Endothelial cell of umbilical vein (primary cell): ENCODE measurements at regions not wholly inside any gene's neighbourhood (a gene's known extent, or its start where the extent isn't known, plus 50 kb on each side); places are given as distances from the start of the nearest gene placed in this dataset.
"Not testable (repeated sequence)": the region's sequence is repeated elsewhere in the genome, so short reads cannot be mapped to it uniquely, and the experiment has no call there.

Experiments used
- BruUV-seq: library from RNA; stranded (reverse); fragments of 400-500 nt; replicated peaks from 2 replicates; lab custom pipeline; 2021; lab: Mats Ljungman, UMichigan
- CTCF ChIA-PET: fragments of 300-600, 350-600 bp; sonication (Branson Sonifier 250); formaldehyde crosslinking; loops from one replicate; lab custom pipeline; 2021; ENCODE audit warnings: antibody characterized with exemption, inconsistent platforms; lab: Charles Lee
- POLR2A ChIA-PET: fragments of 300-600, 350-600 bp; sonication (Branson Sonifier 250); formaldehyde crosslinking; loops from one replicate; lab custom pipeline; 2021; ENCODE audit warnings: antibody characterized with exemption, inconsistent platforms; lab: Charles Lee
- DNase-seq: peaks from one replicate; pipeline ENCODE4 v3.0.0-alpha.2; 2011; ENCODE audit warnings: low read depth, low spot score
- FAIRE-seq: peaks from 2 replicates; lab custom pipeline; 2011; peaks lifted over from hg19 to GRCh38; lab: Jason Lieb, UNC
- H2AFZ ChIP-seq: 2 replicates; pipeline ENCODE4 v1.6.0; 2012; ENCODE audit warnings: low read depth, low read length, control low read depth, inconsistent platforms
- H3K27ac ChIP-seq: 2 replicates; pipeline ENCODE4 v1.5.1; 2011; ENCODE audit warnings: low read depth, mild to moderate bottlenecking, control low read depth, low read length, moderate library complexity; ENCODE audit not compliant: insufficient read depth
- H3K27me3 ChIP-seq, 2 experiments: 2 replicates each; pipeline versions ENCODE4 v1.6.0 to v1.6.1; 2011; ENCODE audit warnings: low read length in 2 of 2, mixed read lengths in 1 of 2; ENCODE audit not compliant: control insufficient read depth in 2 of 2, insufficient read depth in 2 of 2
- H3K36me3 ChIP-seq, 2 experiments: 2 replicates in 1 of 2; 3 replicates in 1 of 2; pipeline ENCODE4 v1.5.1; 2011; ENCODE audit warnings: low read length in 2 of 2, mild to moderate bottlenecking in 1 of 2, moderate library complexity in 1 of 2; ENCODE audit not compliant: control insufficient read depth in 2 of 2, insufficient read depth in 2 of 2; ENCODE audit errors: extremely low read depth in 1 of 2
- H3K4me1 ChIP-seq: 3 replicates; pipeline ENCODE4 v1.5.1; 2011; ENCODE audit warnings: mild to moderate bottlenecking, low read length; ENCODE audit not compliant: control insufficient read depth, insufficient read depth; ENCODE audit errors: extremely low read depth
- H3K4me2 ChIP-seq: 2 replicates; pipeline ENCODE4 v1.6.1; 2011; ENCODE audit warnings: low read length, control low read depth, mixed read lengths; ENCODE audit not compliant: insufficient read depth
- H3K4me3 ChIP-seq, 3 experiments: fragments of 200-600 bp in 1 of 3; sonication (generic), shearing (Covaris generic) in 1 of 3; replicated peaks in 1 of 3; 2 replicates each; pipeline ENCODE4 v1.5.1; 2011 to 2016; ENCODE audit warnings: control low read depth in 3 of 3, low read length in 3 of 3, mild to moderate bottlenecking in 2 of 3, inconsistent platforms in 1 of 3, low read depth in 1 of 3, moderate library complexity in 1 of 3; ENCODE audit not compliant: insufficient read depth in 1 of 3
- H3K79me2 ChIP-seq: 2 replicates; pipeline ENCODE4 v1.6.0; 2012; ENCODE audit warnings: low read length, inconsistent platforms; ENCODE audit not compliant: control insufficient read depth, insufficient read depth
- H3K9ac ChIP-seq: replicated peaks from 2 replicates; pipeline ENCODE3; 2011; ENCODE audit warnings: low read length, control low read depth; ENCODE audit not compliant: insufficient read depth; ENCODE audit errors: extremely low read depth
- H3K9me1 ChIP-seq: replicated peaks from 3 replicates; pipeline ENCODE4 v1.6.0; 2011; ENCODE audit warnings: mild to moderate bottlenecking, low read length; ENCODE audit not compliant: control insufficient read depth, insufficient read depth; ENCODE audit errors: extremely low read depth
- H3K9me3 ChIP-seq: replicated peaks from 2 replicates; pipeline ENCODE4 v1.5.1; 2012; ENCODE audit warnings: low read length, inconsistent platforms; ENCODE audit not compliant: control insufficient read depth, insufficient read depth
- H4K20me1 ChIP-seq: replicated peaks from 2 replicates; pipeline ENCODE3; 2011; ENCODE audit warnings: mild to moderate bottlenecking, low read length; ENCODE audit not compliant: control insufficient read depth, insufficient read depth; ENCODE audit errors: extremely low read depth
- CTCF ChIP-seq, 2 donors: IDR thresholded peaks; 1 replicate in 1 of 2; 2 replicates in 1 of 2; pipeline ENCODE4 v1.5.1; 2011; ENCODE audit warnings: low read length in 2 of 2, mild to moderate bottlenecking in 2 of 2, moderate library complexity in 2 of 2, control low read depth in 1 of 2, inconsistent platforms in 1 of 2, low read depth in 1 of 2; ENCODE audit not compliant: insufficient read depth in 1 of 2; ENCODE audit errors: extremely low read depth in 1 of 2
- EZH2 ChIP-seq: IDR thresholded peaks from 2 replicates; pipeline ENCODE4 v1.6.1; 2012; ENCODE audit warnings: borderline replicate concordance, low read depth, mild to moderate bottlenecking, moderate library complexity, low read length, inconsistent platforms; ENCODE audit not compliant: severe bottlenecking
- FOS ChIP-seq: IDR thresholded peaks from 2 replicates; pipeline ENCODE4 v1.6.1; 2011; ENCODE audit warnings: mild to moderate bottlenecking, low read length, moderate library complexity, borderline replicate concordance; ENCODE audit not compliant: insufficient read depth
- GATA2 ChIP-seq: IDR thresholded peaks from 2 replicates; pipeline ENCODE4 v1.7.0; 2011; ENCODE audit warnings: low read depth, mild to moderate bottlenecking, moderate library complexity, mixed read lengths, low read length; ENCODE audit not compliant: insufficient read length, insufficient read depth
- JUN ChIP-seq: IDR thresholded peaks from 2 replicates; pipeline ENCODE4 v1.6.1; 2011; ENCODE audit warnings: borderline replicate concordance, low read depth; ENCODE audit not compliant: insufficient read length, insufficient read depth
- MAX ChIP-seq: IDR thresholded peaks from 2 replicates; pipeline ENCODE4 v1.6.1; 2011; ENCODE audit not compliant: insufficient read depth, insufficient read length
- MYC ChIP-seq: IDR thresholded peaks from one replicate; pipeline ENCODE4 v1.6.1; 2011; ENCODE audit warnings: mild to moderate bottlenecking, low read depth, low read length
- POLR2A ChIP-seq: IDR thresholded peaks from 2 replicates; pipeline ENCODE4 v1.6.1; 2012; ENCODE audit warnings: low read depth, mild to moderate bottlenecking, control low read depth, low read length
- POLR2AphosphoS5 ChIP-seq: IDR thresholded peaks from 2 replicates; pipeline ENCODE4 v1.6.1; 2012; ENCODE audit warnings: low read depth, mild to moderate bottlenecking, control low read depth, low read length, moderate library complexity; ENCODE audit not compliant: insufficient read depth
- dilution Hi-C: fragments of 300-500 bp; cut with MboI; formaldehyde crosslinking; loops from one replicate; pipeline ENCODE4 v1.15.0; 2019; ENCODE audit warnings: low sequenced_read_pairs; ENCODE audit not compliant: extremely low pct_ligation_motif_present
- intact Hi-C: fragments of 100-400 bp; cut with micrococcal nuclease; formaldehyde crosslinking; loops from one replicate; pipeline ENCODE4 v1.10.0; 2022

- no peaks in the 10 kb centered on the region for H3K27me3 ChIP-seq
- POLR2A ChIA-PET, result no interaction called here
- no peaks in the 10 kb centered on the region for H3K4me1 ChIP-seq
- H3K27ac ChIP-seq, result no peak overlapping the region
- H3K9me3 ChIP-seq, result no peaks in the 10 kb centered on the region
- dilution Hi-C loops, result no loop called here
- CTCF ChIA-PET, result no interaction called here
- no peaks in the 10 kb centered on the region for H3K36me3 ChIP-seq
- no peak overlapping the region for H2AFZ ChIP-seq
- TF ChIP-seq POLR2A (no peak), EZH2 (no peak), FOS (no peak), MAX (no peak), JUN (no peak)
- H3K79me2 ChIP-seq, result no peaks in the 10 kb centered on the region
- no peaks in the 10 kb centered on the region for H4K20me1 ChIP-seq
- no peak overlapping the region for H3K9ac ChIP-seq
- H3K4me2 ChIP-seq, result no peak overlapping the region
- H3K4me3 ChIP-seq, result no peak overlapping the region
- no peak for DNase-seq
- no TSS peak for BruUV-seq
- intact Hi-C loops, result no loop called here
- no peak for FAIRE-seq
- no peaks in the 10 kb centered on the region for H3K9me1 ChIP-seq
Measured at GRCh38 chrX:138082251-138082650, 516.3 kb downstream of the ZIC3 start.

GRCh38 chrX:138082896-138083295 is 517.0 kb downstream of the ZIC3 start:
- Histone ChIP-seq H3K4me2 (no peak overlapping the region), H3K4me1 (no peaks in the 10 kb centered on the region), H3K27me3 (no peaks in the 10 kb centered on the region), H3K27ac (no peak overlapping the region), H3K9me3 (no peaks in the 10 kb centered on the region), H3K36me3 (no peaks in the 10 kb centered on the region), H3K9ac (no peak overlapping the region), H3K9me1 (no peaks in the 10 kb centered on the region), H3K4me3 (no peak overlapping the region), H3K79me2 (no peaks in the 10 kb centered on the region), H4K20me1 (no peaks in the 10 kb centered on the region), H2AFZ (no peak overlapping the region)
- no peak for TF ChIP-seq EZH2
- no peak for TF ChIP-seq GATA2
- TF ChIP-seq JUN, result no peak
- no peak for TF ChIP-seq CTCF (IDR thresholded peaks at IDR 0.05; ENCODE audit: extremely low read depth in 1 of 2, insufficient read depth in 1 of 2, low read depth in 1 of 2, low read length in 2 of 2)
- no peak for TF ChIP-seq POLR2AphosphoS5
- no peak for TF ChIP-seq MAX
- no peak for TF ChIP-seq FOS
- no peak for TF ChIP-seq MYC
- no peak for TF ChIP-seq POLR2A
- FAIRE-seq, result no peak
- CTCF ChIA-PET, result no interaction called here
- dilution Hi-C loops, result no loop called here
- intact Hi-C loops, result no loop called here
- DNase-seq, result no peak
- POLR2A ChIA-PET, result no interaction called here
- no TSS peak for BruUV-seq

GRCh38 chrX:138110910-138111309 is 545.0 kb downstream of the ZIC3 start:
- H3K4me1 ChIP-seq, DNase-seq, H3K9ac ChIP-seq, dilution Hi-C loops, H3K27ac ChIP-seq, H3K4me3 ChIP-seq, FAIRE-seq, H3K9me1 ChIP-seq, H3K36me3 ChIP-seq, H3K79me2 ChIP-seq, H3K4me2 ChIP-seq, H3K9me3 ChIP-seq, CTCF ChIA-PET, H4K20me1 ChIP-seq, H2AFZ ChIP-seq, BruUV-seq, intact Hi-C loops, H3K27me3 ChIP-seq, POLR2A ChIA-PET: not testable (repeated sequence)
